Left lung (tissue), 4 donors: ENCODE measurements at regions not wholly inside any gene's neighbourhood (a gene's known extent, or its start where the extent isn't known, plus 50 kb on each side); places are given as distances from the start of the nearest gene placed in this dataset.

Source experiments
- ATAC-seq: fragments of 200-7000 bp; cut with Tn5 transposase; one replicate; pipeline ENCODE4 v1.9.1; 2020; ENCODE audit warnings: moderate library complexity
- DNase-seq, 4 donors: peaks; one replicate each; pipeline ENCODE4 v3.0.0-alpha.2; 2013 to 2020
- H3K27ac ChIP-seq, 2 donors: fragments of 200-600 bp; sonication (generic) in 1 of 2; one replicate each; pipeline versions ENCODE4 v1.5.0 to v1.8.0; 2020 to 2021
- H3K27me3 ChIP-seq, 2 donors: fragments of 200-600 bp; sonication (generic) in 1 of 2; one replicate each; pipeline versions ENCODE4 v1.5.0 to v1.8.0; 2020 to 2021
- H3K36me3 ChIP-seq, 2 donors: fragments of 200-600 bp; sonication (generic) in 1 of 2; one replicate each; pipeline versions ENCODE4 v1.5.0 to v1.8.0; 2020 to 2021
- H3K4me1 ChIP-seq, 2 donors: fragments of 200-600 bp; one replicate each; pipeline ENCODE4 v1.8.0; 2021
- H3K4me3 ChIP-seq, 2 donors: fragments of 200-600 bp; sonication (generic) in 1 of 2; one replicate each; pipeline versions ENCODE4 v1.5.0 to v1.8.0; 2020 to 2021; ENCODE audit warnings: mild to moderate bottlenecking in 1 of 2
- H3K9me3 ChIP-seq, 2 donors: fragments of 200-600 bp; sonication (generic) in 1 of 2; one replicate each; pipeline versions ENCODE4 v1.5.0 to v1.8.0; 2020 to 2021
- CTCF ChIP-seq, 2 donors: fragments of 200-600 bp; sonication (generic) in 1 of 2; IDR thresholded peaks; one replicate each; pipeline versions ENCODE4 v1.5.0 to v1.8.0; 2021; ENCODE audit warnings: antibody characterized with exemption in 2 of 2
- intact Hi-C, 2 donors: fragments of 100-400 bp; cut with DNase I; formaldehyde crosslinking; loops; one replicate each; pipeline versions ENCODE4 v1.11.2 to v1.14.2; 2022
- donor health status: DM: no; HTN: yes; CAD: no.
- donor health status: DM: no; HTN: no; CAD: no.

- no peak for TF ChIP-seq CTCF (IDR thresholded peaks at IDR 0.05)
- no peaks in the 10 kb centered on the region for H3K4me1 ChIP-seq
- intact Hi-C loops, result no loop called here
- H3K9me3 ChIP-seq, result peaks cover 0 to 12% of the 10 kb centered on the region in 2 donors
- ATAC-seq, result no peak
- H3K36me3 ChIP-seq, result no peaks in the 10 kb centered on the region
- no peak for DNase-seq
- H3K27ac ChIP-seq, result no peak overlapping the region
- H3K27me3 ChIP-seq, result no peaks in the 10 kb centered on the region
- no peak overlapping the region for H3K4me3 ChIP-seq
These were observed 57.3 kb downstream of the MED10 start for GRCh38 chr5:6321078-6321477.

- no peaks in the 10 kb centered on the region for H3K4me1 ChIP-seq
- H3K27ac ChIP-seq, result no peak overlapping the region
These were observed 59.2 kb downstream of the MED10 start for GRCh38 chr5:6319116-6319515.

GRCh38 chr5:6317116-6317798 is 61.1 kb downstream of the MED10 start:
- no peak for ATAC-seq
- Histone ChIP-seq H3K4me3 (no peak overlapping the region), H3K4me1 (no peaks in the 10 kb centered on the region), H3K27me3 (no peaks in the 10 kb centered on the region), H3K9me3 (peaks cover 0 to 12% of the 10 kb centered on the region in 2 donors), H3K27ac (no peak overlapping the region), H3K36me3 (no peaks in the 10 kb centered on the region)
- intact Hi-C loops, result no loop called here
- no peak for TF ChIP-seq CTCF (IDR thresholded peaks at IDR 0.05)
- no peak for DNase-seq

More at GRCh38 chr5:6319116-6319515, 59.2 kb downstream of the MED10 start:
- TF ChIP-seq CTCF (IDR thresholded peaks at IDR 0.05), result no peak
- H3K4me3 ChIP-seq, result no peak overlapping the region
- DNase-seq (no peak), ATAC-seq (no peak)
- no peaks in the 10 kb centered on the region for H3K27me3 ChIP-seq
- no peaks in the 10 kb centered on the region for H3K36me3 ChIP-seq
- intact Hi-C loops, result no loop called here
- H3K9me3 ChIP-seq, result peaks cover 0 to 12% of the 10 kb centered on the region in 2 donors

- no peak for TF ChIP-seq CTCF (IDR thresholded peaks at IDR 0.05)
- Histone ChIP-seq H3K36me3 (no peaks in the 10 kb centered on the region), H3K27me3 (no peaks in the 10 kb centered on the region), H3K9me3 (peaks cover 0 to 4% of the 10 kb centered on the region in 2 donors), H3K4me1 (no peaks in the 10 kb centered on the region), H3K27ac (no peak overlapping the region), H3K4me3 (no peak overlapping the region)
- DNase-seq, result no peak
- intact Hi-C loops, result no loop called here
- ATAC-seq, result no peak
These were observed 62.8 kb downstream of the MED10 start for GRCh38 chr5:6315580-6315979.

GRCh38 chr5:6311568-6312501 is 66.5 kb downstream of the MED10 start:
- DNase-seq, result no peak
- intact Hi-C loops, result no loop called here
- Histone ChIP-seq H3K9me3 (no peaks in the 10 kb centered on the region), H3K4me3 (no peak overlapping the region), H3K27ac (no peak overlapping the region), H3K27me3 (no peaks in the 10 kb centered on the region), H3K36me3 (no peaks in the 10 kb centered on the region), H3K4me1 (no peaks in the 10 kb centered on the region)
- TF ChIP-seq CTCF (IDR thresholded peaks at IDR 0.05), result no peak
- no peak for ATAC-seq
